HepG2 (cell line): ENCODE measurements at regions not wholly inside any gene's neighbourhood (a gene's known extent, or its start where the extent isn't known, plus 50 kb on each side); places are given as distances from the start of the nearest gene placed in this dataset.

Experiments
- ATAC-seq: fragments of 200-7000 bp; cut with Tn5 transposase; 3 replicates; pipeline ENCODE4 v1.9.1; 2020; ENCODE audit warnings: mild to moderate bottlenecking, moderate library complexity
- BruUV-seq: library from RNA; stranded (reverse); fragments of 400-500 nt; replicated peaks from 2 replicates; lab custom pipeline; 2021; lab: Mats Ljungman, UMichigan
- CTCF ChIA-PET: fragments of 300-600 bp; formaldehyde crosslinking; extraction: SDS; loops from one replicate; lab custom pipeline; 2021; ENCODE audit warnings: low total read pairs, inconsistent platforms, low intra/inter-chr PET ratio; lab: Yijun Ruan, JAX
- POLR2A ChIA-PET: fragments of 350-600 bp; sonication (Branson Sonifier 250); formaldehyde crosslinking; loops from one replicate; lab custom pipeline; 2020; ENCODE audit warnings: antibody characterized with exemption, inconsistent platforms; lab: Yijun Ruan, JAX
- DNase-seq: peaks from one replicate; pipeline ENCODE4 v3.0.0-alpha.2; 2015; ENCODE audit warnings: low spot score
- FAIRE-seq: peaks from 3 replicates; lab custom pipeline; 2011; peaks lifted over from hg19 to GRCh38; lab: Jason Lieb, UNC
- H2AFZ ChIP-seq: one replicate; pipeline ENCODE4 v1.6.1; 2011; ENCODE audit warnings: low read length, inconsistent platforms
- H3K27ac ChIP-seq: fragments of 300-600 bp; 3 replicates; pipeline ENCODE4 v1.8.0; 2011; ENCODE audit warnings: mixed run types, mild to moderate bottlenecking, mixed read lengths, low read length, inconsistent platforms; ENCODE audit not compliant: insufficient read depth; ENCODE audit errors: extremely low read length
- H3K27me3 ChIP-seq, 2 experiments: fragments of 200-600 bp in 1 of 2; 2 replicates in 1 of 2; 3 replicates in 1 of 2; pipeline versions ENCODE4 v1.6.0 to v1.8.0; 2011; ENCODE audit warnings: low read length in 2 of 2, mild to moderate bottlenecking in 2 of 2, moderate library complexity in 2 of 2, inconsistent platforms in 1 of 2; ENCODE audit not compliant: insufficient read depth in 2 of 2, control insufficient read depth in 1 of 2
- H3K36me3 ChIP-seq, 2 experiments: fragments of 200-600 bp in 1 of 2; replicated peaks in 1 of 2; 2 replicates in 1 of 2; 3 replicates in 1 of 2; pipeline versions ENCODE4 v1.5.1 to v1.8.0; 2011; ENCODE audit warnings: low read length in 2 of 2, inconsistent platforms in 1 of 2; ENCODE audit not compliant: insufficient read depth in 2 of 2, control insufficient read depth in 1 of 2
- H3K4me1 ChIP-seq: 2 replicates; pipeline ENCODE4 v1.5.1; 2012; ENCODE audit warnings: low read length, inconsistent platforms; ENCODE audit not compliant: insufficient read depth
- H3K4me2 ChIP-seq: 2 replicates; pipeline ENCODE4 v1.6.0; 2011; ENCODE audit warnings: low read depth, low read length, inconsistent platforms
- H3K4me3 ChIP-seq, 3 experiments: fragments of 200-600 bp in 1 of 3; sonication (generic), shearing (Covaris generic) in 1 of 3; replicated peaks in 1 of 3; 2 replicates each; pipeline ENCODE4 v1.5.1; 2011 to 2016; ENCODE audit warnings: low read length in 3 of 3, inconsistent platforms in 2 of 3, low read depth in 2 of 3, mild to moderate bottlenecking in 2 of 3, control low read depth in 1 of 3, mixed read lengths in 1 of 3; ENCODE audit not compliant: insufficient read depth in 1 of 3
- H3K79me2 ChIP-seq: one replicate; pipeline ENCODE4 v1.6.1; 2011; ENCODE audit warnings: low read length, inconsistent platforms; ENCODE audit not compliant: insufficient read depth
- H3K9ac ChIP-seq: 2 replicates; pipeline ENCODE4 v1.6.0; 2011; ENCODE audit warnings: mild to moderate bottlenecking, low read depth, low read length, inconsistent platforms; ENCODE audit not compliant: insufficient read depth
- H3K9me3 ChIP-seq: 2 replicates; pipeline ENCODE4 v1.5.1; 2012; ENCODE audit warnings: mild to moderate bottlenecking, low read length
- H4K20me1 ChIP-seq: 2 replicates; pipeline ENCODE4 v1.6.0; 2011; ENCODE audit warnings: inconsistent platforms, mild to moderate bottlenecking, low read length, moderate library complexity; ENCODE audit not compliant: insufficient read depth
- ASH2L ChIP-seq: fragments of 300-600, 200-600 bp; sonication (generic); IDR thresholded peaks from 2 replicates; pipeline ENCODE4 v1.7.0; 2017; ENCODE audit warnings: low read depth, mild to moderate bottlenecking, moderate library complexity, mixed read lengths, low read length; ENCODE audit not compliant: insufficient read length
- ERF ChIP-seq: IDR thresholded peaks from 2 replicates; pipeline ENCODE4 v1.6.1; 2018; ENCODE audit warnings: missing biosample characterization, missing genetic modification reagents
- FOXO1 ChIP-seq: sonication (generic); formaldehyde crosslinking; IDR thresholded peaks from 2 replicates; pipeline ENCODE4 v1.4.0; 2020; ENCODE audit warnings: missing genetic modification reagents
- GTF2F1 ChIP-seq: fragments of 150-350 bp; IDR thresholded peaks from 2 replicates; pipeline ENCODE4 v1.6.1; 2014; ENCODE audit warnings: low read length
- HNF1B ChIP-seq: sonication (generic); formaldehyde crosslinking; IDR thresholded peaks from 2 replicates; pipeline ENCODE4 v1.5.1; 2020; ENCODE audit warnings: mild to moderate bottlenecking, moderate library complexity, missing genetic modification reagents
- LBX2 ChIP-seq: sonication (generic); formaldehyde crosslinking; IDR thresholded peaks from 2 replicates; pipeline ENCODE4 v1.5.0; 2020; ENCODE audit warnings: missing genetic modification reagents, mild to moderate bottlenecking, borderline replicate concordance
- MXD3 ChIP-seq: IDR thresholded peaks from 2 replicates; pipeline ENCODE4 v1.6.1; 2016; ENCODE audit warnings: mild to moderate bottlenecking, missing biosample characterization, missing genetic modification reagents
- NFE2L2 ChIP-seq: fragments of 150-350 bp; IDR thresholded peaks from 2 replicates; pipeline ENCODE4 v1.6.1; 2014; ENCODE audit warnings: low read length
- NR2F6 ChIP-seq, 2 experiments: IDR thresholded peaks; 2 replicates each; pipeline ENCODE4 v1.6.1; 2016; ENCODE audit warnings: antibody characterized with exemption in 1 of 2, mild to moderate bottlenecking in 1 of 2
- SIN3A ChIP-seq: IDR thresholded peaks from 2 replicates; pipeline ENCODE4 v1.6.1; 2011; ENCODE audit warnings: low read depth, mild to moderate bottlenecking, control low read depth, low read length, borderline replicate concordance
- SIN3B ChIP-seq: fragments of 150-350 bp; IDR thresholded peaks from 2 replicates; pipeline ENCODE4 v1.6.1; 2014; ENCODE audit warnings: low read length
- TBX3 ChIP-seq: fragments of 450-650 bp; IDR thresholded peaks from 2 replicates; pipeline ENCODE4 v1.6.1; 2017; ENCODE audit warnings: antibody characterized with exemption, mild to moderate bottlenecking, inconsistent platforms, borderline replicate concordance
- TCF7 ChIP-seq: sonication (generic); IDR thresholded peaks from 2 replicates; pipeline ENCODE4 v1.6.1; 2016; ENCODE audit warnings: antibody characterized with exemption, low read depth
- WIZ ChIP-seq: sonication (generic); formaldehyde crosslinking; IDR thresholded peaks from 2 replicates; pipeline ENCODE4 v1.5.1; 2020; ENCODE audit warnings: mild to moderate bottlenecking, missing genetic modification reagents
- ZFX ChIP-seq: sonication (generic); formaldehyde crosslinking; IDR thresholded peaks from 2 replicates; pipeline ENCODE4 v1.4.0; 2020; ENCODE audit warnings: mild to moderate bottlenecking, low read depth, missing genetic modification reagents, moderate library complexity
- ZNF317 ChIP-seq: sonication (generic); formaldehyde crosslinking; IDR thresholded peaks from 2 replicates; pipeline ENCODE4 v1.5.0; 2020; ENCODE audit warnings: mild to moderate bottlenecking, missing genetic modification reagents
- ZNF362 ChIP-seq: sonication (generic); formaldehyde crosslinking; IDR thresholded peaks from 2 replicates; pipeline ENCODE4 v1.4.0; 2020; ENCODE audit warnings: missing genetic modification reagents, mild to moderate bottlenecking, borderline replicate concordance
- ZNF772 ChIP-seq: sonication (generic); formaldehyde crosslinking; IDR thresholded peaks from 2 replicates; pipeline ENCODE4 v1.5.0; 2020; ENCODE audit warnings: mild to moderate bottlenecking, missing genetic modification reagents
- WGBS: methylation state at CpG from one replicate; pipeline ENCODE4 v1.1.6; 2017; ENCODE audit warnings: low lambda C conversion rate; 5-methylcytosine and 5-hydroxymethylcytosine counted together
- in situ Hi-C: cut with HindIII; loops from 2 replicates; pipeline ENCODE4 v1.10.0; 2017; ENCODE audit warnings: low pct_unique_long_range_greater_than_20kb; ENCODE audit not compliant: extremely low pct_ligation_motif_present
- intact Hi-C: fragments of 100-400 bp; cut with micrococcal nuclease; formaldehyde crosslinking; loops from one replicate; pipeline ENCODE4 v1.10.0; 2022; ENCODE audit not compliant: unreplicated experiment

- in situ Hi-C loops, result no loop called here
- H3K79me2 ChIP-seq, result no peaks in the 10 kb centered on the region
- H3K36me3 ChIP-seq, result no peaks in the 10 kb centered on the region
- ChIA-PET CTCF (no interaction called here), POLR2A (no interaction called here)
- 5% methylated on average over 4 of the region's 4 CpGs for WGBS
- TF ChIP-seq SIN3A, result no peak
- no peak for TF ChIP-seq ZNF772
- TF ChIP-seq ASH2L, result no peak
- no peak for TF ChIP-seq FOXO1 (CRISPR knock-in tag)
- TF ChIP-seq NFE2L2, result no peak
- TF ChIP-seq LBX2, result no peak
- no peak for TF ChIP-seq ZNF317 (CRISPR knock-in tag)
- no peak for TF ChIP-seq MXD3
- TF ChIP-seq HNF1B (CRISPR knock-in tag), result no peak
- no peak for TF ChIP-seq ZNF362 (CRISPR knock-in tag)
- no peak for TF ChIP-seq NR2F6 (IDR thresholded peaks at IDR 0.05)
- no peak for TF ChIP-seq NR2F6 (CRISPR knock-in tag; IDR thresholded peaks at IDR 0.05)
- no peak for TF ChIP-seq WIZ (CRISPR knock-in tag)
- no peak for TF ChIP-seq ZFX (CRISPR knock-in tag)
- TF ChIP-seq GTF2F1, result no peak
- TF ChIP-seq TCF7, result no peak
- no peak for TF ChIP-seq SIN3B
- TF ChIP-seq TBX3, result no peak
- no peak for TF ChIP-seq ERF (CRISPR knock-in tag)
- peaks cover 13% of the 10 kb centered on the region for H3K4me1 ChIP-seq
- no peak for DNase-seq
- H3K9me3 ChIP-seq, result no peaks in the 10 kb centered on the region
- no peak for FAIRE-seq
- no peak overlapping the region for H2AFZ ChIP-seq
- peaks cover 9 to 57% of the 10 kb centered on the region in 2 experiments for H3K27me3 ChIP-seq
- H3K4me3 ChIP-seq, result no peak overlapping the region
- no TSS peak for BruUV-seq
- no peak overlapping the region for H3K4me2 ChIP-seq
- H4K20me1 ChIP-seq, result 0 out of 2 replicates have a peak, but pooled peaks cover 2% of the 10 kb centered on the region
- no peak overlapping the region for H3K9ac ChIP-seq
- no peak overlapping the region for H3K27ac ChIP-seq
- no peak for ATAC-seq
- intact Hi-C loops, result no loop called here
Observed at GRCh38 chr17:36726199-36726598, 124.8 kb downstream of the MRM1 start.
